Neuronal stem cell (in vitro differentiated cells): ENCODE measurements at regions not wholly inside any gene's neighbourhood (a gene's known extent, or its start where the extent isn't known, plus 50 kb on each side); places are given as distances from the start of the nearest gene placed in this dataset.

Source experiments
- DNase-seq: peaks from one replicate; pipeline ENCODE4 v3.0.0-alpha.2; 2013; ENCODE audit warnings: low spot score
- H2AFZ ChIP-seq: one replicate; pipeline ENCODE4 v1.6.1; 2013; ENCODE audit warnings: mild to moderate bottlenecking, low read length, inconsistent platforms
- H2AK5ac ChIP-seq: 2 replicates; pipeline ENCODE4 v1.6.1; 2013; ENCODE audit warnings: low read depth, mild to moderate bottlenecking, inconsistent platforms, low read length, moderate library complexity, mixed read lengths
- H2BK120ac ChIP-seq: 2 replicates; pipeline ENCODE4 v1.6.1; 2013; ENCODE audit warnings: low read depth, mild to moderate bottlenecking, inconsistent platforms, low read length, moderate library complexity, mixed read lengths
- H2BK12ac ChIP-seq: one replicate; pipeline ENCODE4 v1.6.1; 2013; ENCODE audit warnings: low read length, inconsistent platforms
- H2BK15ac ChIP-seq: 2 replicates; pipeline ENCODE4 v1.6.1; 2013; ENCODE audit warnings: mild to moderate bottlenecking, low read length, inconsistent platforms, mixed read lengths
- H2BK5ac ChIP-seq: one replicate; pipeline ENCODE4 v1.6.1; 2013; ENCODE audit warnings: inconsistent platforms, mild to moderate bottlenecking, low read length, moderate library complexity
- H3K14ac ChIP-seq: one replicate; pipeline ENCODE4 v1.6.1; 2013; ENCODE audit warnings: low read length, inconsistent platforms
- H3K18ac ChIP-seq: 2 replicates; pipeline ENCODE4 v1.6.1; 2013; ENCODE audit warnings: low read length, inconsistent platforms
- H3K23ac ChIP-seq: 2 replicates; pipeline ENCODE4 v1.6.1; 2013; ENCODE audit warnings: low read depth, mild to moderate bottlenecking, mixed read lengths, low read length, inconsistent platforms; ENCODE audit not compliant: poor library complexity
- H3K27ac ChIP-seq: replicated peaks from 3 replicates; pipeline ENCODE4 v1.5.1; 2013; ENCODE audit warnings: low read length, inconsistent platforms
- H3K27me3 ChIP-seq, 3 experiments: 2 replicates each; pipeline ENCODE4 v1.6.1; 2013; ENCODE audit warnings: low read length in 3 of 3, mild to moderate bottlenecking in 2 of 3, inconsistent platforms in 1 of 3, low read depth in 1 of 3, mixed read lengths in 1 of 3, moderate library complexity in 1 of 3; ENCODE audit not compliant: control insufficient read depth in 3 of 3, insufficient read depth in 3 of 3
- H3K36me3 ChIP-seq, 2 donors: replicated peaks in 1 of 2; 2 replicates each; pipeline ENCODE4 v1.6.1; 2013; ENCODE audit warnings: low read length in 2 of 2; ENCODE audit not compliant: control insufficient read depth in 2 of 2, insufficient read depth in 2 of 2
- H3K4ac ChIP-seq: 2 replicates; pipeline ENCODE4 v1.6.1; 2013; ENCODE audit warnings: inconsistent platforms, mild to moderate bottlenecking, low read length, moderate library complexity
- H3K4me1 ChIP-seq, 2 donors: 1 replicate in 1 of 2; 2 replicates in 1 of 2; pipeline ENCODE4 v1.6.1; 2013; ENCODE audit warnings: low read length in 2 of 2, low read depth in 1 of 2; ENCODE audit not compliant: control insufficient read depth in 2 of 2, insufficient read depth in 1 of 2
- H3K4me2 ChIP-seq: one replicate; pipeline ENCODE4 v1.6.1; 2013; ENCODE audit warnings: mild to moderate bottlenecking, low read length, inconsistent platforms; ENCODE audit not compliant: insufficient read depth, poor library complexity, severe bottlenecking
- H3K4me3 ChIP-seq, 2 donors: 2 replicates each; pipeline ENCODE4 v1.5.1; 2013; ENCODE audit warnings: low read length in 2 of 2, mild to moderate bottlenecking in 2 of 2, inconsistent platforms in 1 of 2, moderate library complexity in 1 of 2
- H3K79me1 ChIP-seq: one replicate; pipeline ENCODE4 v1.6.1; 2013; ENCODE audit warnings: low read depth, mild to moderate bottlenecking, inconsistent platforms, low read length, moderate library complexity
- H3K9ac ChIP-seq: one replicate; pipeline ENCODE4 v1.6.1; 2013; ENCODE audit warnings: mild to moderate bottlenecking, low read depth, low read length, inconsistent platforms; ENCODE audit not compliant: poor library complexity
- H3K9me3 ChIP-seq, 2 donors: replicated peaks in 1 of 2; 2 replicates each; pipeline versions ENCODE3 to v1.6.1; 2013; ENCODE audit warnings: low read length in 2 of 2, mild to moderate bottlenecking in 2 of 2, inconsistent platforms in 1 of 2, low read depth in 1 of 2, mixed read lengths in 1 of 2, moderate library complexity in 1 of 2; ENCODE audit not compliant: control insufficient read depth in 2 of 2, insufficient read depth in 1 of 2
- H4K8ac ChIP-seq: one replicate; pipeline ENCODE4 v1.6.1; 2013; ENCODE audit warnings: low read depth, mild to moderate bottlenecking, inconsistent platforms, low read length, moderate library complexity
- H4K91ac ChIP-seq: one replicate; pipeline ENCODE4 v1.6.1; 2013; ENCODE audit warnings: low read length, low read depth, mild to moderate bottlenecking, inconsistent platforms; ENCODE audit not compliant: poor library complexity
- WGBS, 2 donors: extraction: QIAGEN DNeasy Blood & Tissue Kit; methylation state at CpG; one replicate each; pipeline ENCODE4 v1.1.7; 2013; ENCODE audit warnings: missing lambda C conversion rate in 2 of 2, mixed read lengths in 1 of 2; ENCODE audit not compliant: insufficient read length in 2 of 2, insufficient replicate concordance in 1 of 2; ENCODE audit errors: extremely low coverage in 2 of 2; 5-methylcytosine and 5-hydroxymethylcytosine counted together

- no peaks in the 10 kb centered on the region for H3K79me1 ChIP-seq
- H3K9me3 ChIP-seq: no peaks in the 10 kb centered on the region
- H3K4me2 ChIP-seq: no peak overlapping the region
- no peaks in the 10 kb centered on the region for H3K36me3 ChIP-seq
- DNase-seq: no peak
- no peak overlapping the region for H3K23ac ChIP-seq
- no peak overlapping the region for H3K14ac ChIP-seq
- no peak overlapping the region for H4K8ac ChIP-seq
- no peak overlapping the region for H2BK15ac ChIP-seq
- H3K18ac ChIP-seq: no peak overlapping the region
- H4K91ac ChIP-seq: no peak overlapping the region
- H2BK12ac ChIP-seq: no peak overlapping the region
- H2BK120ac ChIP-seq: no peak overlapping the region
- no peak overlapping the region for H3K4me3 ChIP-seq
- no peaks in the 10 kb centered on the region for H3K27me3 ChIP-seq
- no CpG with 5 or more reads among the region's 1 CpG for WGBS, 2 donors
- H3K4me1 ChIP-seq: no peaks in the 10 kb centered on the region
- no peak overlapping the region for H3K9ac ChIP-seq
- no peak overlapping the region for H3K4ac ChIP-seq
- no peak overlapping the region for H2AFZ ChIP-seq
- no peak overlapping the region for H2BK5ac ChIP-seq
- no peak overlapping the region for H2AK5ac ChIP-seq
- no peak overlapping the region for H3K27ac ChIP-seq
Observed at GRCh38 chr7:126202177-126202576, 1050.6 kb downstream of the GRM8 start.

DNA sequence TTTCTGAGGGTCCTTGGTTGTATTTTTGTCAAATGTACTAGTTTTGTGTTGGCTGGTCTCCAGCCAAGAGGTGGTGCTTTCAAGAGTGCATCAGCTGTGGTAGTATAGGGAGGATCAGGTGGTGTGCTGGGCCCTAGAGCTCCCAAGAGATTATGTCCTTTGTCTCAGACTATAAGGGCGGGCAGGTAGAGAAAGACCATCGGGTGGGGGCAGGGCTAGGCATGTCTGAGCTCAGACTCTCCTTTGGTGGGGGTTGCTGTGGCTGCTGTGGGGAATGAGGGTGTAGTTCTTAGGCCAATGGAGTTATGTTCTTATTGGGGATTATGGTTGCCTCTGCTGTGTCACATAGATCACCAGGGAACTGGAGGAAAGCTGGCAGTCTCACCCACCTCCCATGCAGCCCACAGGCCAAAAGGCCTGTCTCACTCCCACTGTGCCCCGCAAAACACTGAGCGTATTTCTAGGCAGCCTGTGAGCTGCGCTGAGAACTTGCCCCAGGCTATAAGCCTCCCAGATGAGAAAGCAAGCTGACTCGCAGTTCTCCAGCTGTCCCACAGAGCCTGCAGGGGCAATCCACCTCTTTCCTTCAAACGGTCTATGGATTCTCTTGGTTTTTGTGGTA, 1066.7 kb downstream of the GRM8 start:
- H2AFZ ChIP-seq: no peak overlapping the region
- H3K27me3 ChIP-seq: no peaks in the 10 kb centered on the region
- no peak overlapping the region for H2BK5ac ChIP-seq
- H3K18ac ChIP-seq: no peak overlapping the region
- no peak overlapping the region for H3K4ac ChIP-seq
- no peak overlapping the region for H2BK12ac ChIP-seq
- no peak overlapping the region for H4K91ac ChIP-seq
- H3K4me3 ChIP-seq: no peak overlapping the region
- no peak overlapping the region for H2BK120ac ChIP-seq
- H3K23ac ChIP-seq: no peak overlapping the region
- no peak overlapping the region for H2BK15ac ChIP-seq
- H3K4me1 ChIP-seq: no peaks in the 10 kb centered on the region
- H3K36me3 ChIP-seq: no peaks in the 10 kb centered on the region
- no peak overlapping the region for H2AK5ac ChIP-seq
- H3K14ac ChIP-seq: no peak overlapping the region
- H3K79me1 ChIP-seq: no peaks in the 10 kb centered on the region
- no peak for DNase-seq
- no peak overlapping the region for H3K4me2 ChIP-seq
- no peak overlapping the region for H3K27ac ChIP-seq
- WGBS, 2 donors: no CpG with 5 or more reads among the region's 7 CpGs
- no peak overlapping the region for H3K9ac ChIP-seq
- H3K9me3 ChIP-seq: no peaks in the 10 kb centered on the region
- H4K8ac ChIP-seq: no peak overlapping the region

GRCh38 chr7:126179916-126180315, 1072.8 kb downstream of the GRM8 start:
- Histone ChIP-seq H3K27me3 (no peaks in the 10 kb centered on the region), H2AFZ (no peak overlapping the region), H3K14ac (no peak overlapping the region), H3K79me1 (no peaks in the 10 kb centered on the region), H2BK5ac (no peak overlapping the region), H3K4ac (no peak overlapping the region), H3K4me1 (no peaks in the 10 kb centered on the region), H3K9ac (no peak overlapping the region), H4K8ac (no peak overlapping the region), H2BK12ac (no peak overlapping the region), H2BK120ac (no peak overlapping the region), H3K4me2 (no peak overlapping the region), H4K91ac (no peak overlapping the region), H3K9me3 (no peaks in the 10 kb centered on the region), H2BK15ac (no peak overlapping the region), H3K4me3 (no peak overlapping the region), H3K27ac (no peak overlapping the region), H2AK5ac (no peak overlapping the region), H3K18ac (no peak overlapping the region), H3K23ac (no peak overlapping the region), H3K36me3 (no peaks in the 10 kb centered on the region)
- DNase-seq: no peak

- no peak overlapping the region for H3K4me3 ChIP-seq
- no peak overlapping the region for H3K27ac ChIP-seq
- H3K36me3 ChIP-seq: no peaks in the 10 kb centered on the region
- no peak overlapping the region for H2BK5ac ChIP-seq
- H2BK15ac ChIP-seq: no peak overlapping the region
- H4K8ac ChIP-seq: no peak overlapping the region
- H2BK12ac ChIP-seq: no peak overlapping the region
- no peaks in the 10 kb centered on the region for H3K79me1 ChIP-seq
- no peak overlapping the region for H3K9ac ChIP-seq
- H3K23ac ChIP-seq: no peak overlapping the region
- H3K4me1 ChIP-seq: no peaks in the 10 kb centered on the region
- no peak for DNase-seq
- H3K4me2 ChIP-seq: no peak overlapping the region
- no peak overlapping the region for H4K91ac ChIP-seq
- no peak overlapping the region for H2BK120ac ChIP-seq
- no peaks in the 10 kb centered on the region for H3K9me3 ChIP-seq
- no peak overlapping the region for H2AFZ ChIP-seq
- H3K27me3 ChIP-seq: no peaks in the 10 kb centered on the region
- no peak overlapping the region for H3K4ac ChIP-seq
- H3K14ac ChIP-seq: no peak overlapping the region
- no peak overlapping the region for H2AK5ac ChIP-seq
- H3K18ac ChIP-seq: no peak overlapping the region
Observed at GRCh38 chr7:126178865-126179264, 1073.9 kb downstream of the GRM8 start.
